Sigmoid colon (tissue), 3 donors: ENCODE measurements at regions not wholly inside any gene's neighbourhood (a gene's known extent, or its start where the extent isn't known, plus 50 kb on each side); places are given as distances from the start of the nearest gene placed in this dataset.

Experiments
- CTCF ChIP-seq, 4 experiments: fragments of 450-650 bp in 3 of 4; fragments of 200-600 bp in 1 of 4; IDR thresholded peaks; one replicate each; pipeline ENCODE4 v1.5.1; 2016 to 2019; ENCODE audit warnings: antibody characterized with exemption in 4 of 4, mild to moderate bottlenecking in 3 of 4, moderate library complexity in 2 of 4
- POLR2A ChIP-seq, 2 donors: fragments of 450-650 bp; IDR thresholded peaks; one replicate each; pipeline ENCODE4 v1.6.1; 2016; ENCODE audit warnings: antibody characterized with exemption in 2 of 2, mild to moderate bottlenecking in 2 of 2, moderate library complexity in 2 of 2

GRCh38 chr6:80482056-80482455, 375.6 kb downstream of the BCKDHB start:
- TF ChIP-seq CTCF (IDR thresholded peaks at IDR 0.05): no peak
- no peak for TF ChIP-seq POLR2A (IDR thresholded peaks at IDR 0.05)
